HEK293 (cell line): ENCODE measurements at regions not wholly inside any gene's neighbourhood (a gene's known extent, or its start where the extent isn't known, plus 50 kb on each side); places are given as distances from the start of the nearest gene placed in this dataset.

Source experiments
- CTCF ChIP-seq: fragments of 450-650 bp; formaldehyde crosslinking; IDR thresholded peaks from 2 replicates; pipeline ENCODE4 v1.5.1; 2016; ENCODE audit warnings: missing biosample characterization, missing genetic modification characterization
- PBX3 ChIP-seq: sonication (generic); formaldehyde crosslinking; IDR thresholded peaks from 2 replicates; pipeline ENCODE4 v1.8.1; 2022; ENCODE audit warnings: mild to moderate bottlenecking, moderate library complexity, missing genetic modification reagents
- SP2 ChIP-seq: fragments of 450-650 bp; formaldehyde crosslinking; IDR thresholded peaks from 2 replicates; pipeline ENCODE4 v1.5.1; 2016; ENCODE audit warnings: missing biosample characterization, missing genetic modification characterization
- ZBTB10 ChIP-seq: fragments of 450-650 bp; formaldehyde crosslinking; IDR thresholded peaks from 2 replicates; pipeline ENCODE4 v1.5.1; 2016; ENCODE audit warnings: missing biosample characterization, missing genetic modification characterization
- ZNF10 ChIP-seq: fragments of 450-650 bp; formaldehyde crosslinking; IDR thresholded peaks from 2 replicates; pipeline ENCODE4 v1.5.1; 2017; ENCODE audit warnings: missing biosample characterization, missing genetic modification characterization
- ZNF121 ChIP-seq: fragments of 450-650 bp; formaldehyde crosslinking; IDR thresholded peaks from 2 replicates; pipeline ENCODE4 v1.5.1; 2016; ENCODE audit warnings: missing biosample characterization, missing genetic modification characterization
- ZNF138 ChIP-seq: fragments of 450-650 bp; formaldehyde crosslinking; IDR thresholded peaks from 2 replicates; pipeline ENCODE4 v1.5.1; 2016; ENCODE audit warnings: missing biosample characterization, missing genetic modification characterization, borderline replicate concordance
- ZNF174 ChIP-seq: fragments of 450-650 bp; formaldehyde crosslinking; IDR thresholded peaks from 2 replicates; pipeline ENCODE4 v1.5.0; 2017; ENCODE audit warnings: missing biosample characterization, mild to moderate bottlenecking, missing genetic modification characterization
- ZNF18 ChIP-seq: fragments of 450-650 bp; formaldehyde crosslinking; IDR thresholded peaks from 2 replicates; pipeline ENCODE4 v1.5.1; 2016; ENCODE audit warnings: missing biosample characterization, missing genetic modification characterization
- ZNF274 ChIP-seq, 2 experiments: fragments of 200-500 bp in 1 of 2; fragments of 450-650 bp in 1 of 2; sonication (Bioruptor generic) in 1 of 2; formaldehyde crosslinking in 1 of 2; IDR thresholded peaks; 2 replicates each; pipeline versions ENCODE4 v1.5.1 to v1.6.1; 2014 to 2016; ENCODE audit warnings: borderline replicate concordance in 1 of 2, inconsistent platforms in 1 of 2, low read length in 1 of 2, missing biosample characterization in 1 of 2, missing genetic modification characterization in 1 of 2
- ZNF513 ChIP-seq: fragments of 450-650 bp; IDR thresholded peaks from 2 replicates; pipeline ENCODE4 v1.5.1; 2018; ENCODE audit warnings: missing biosample characterization, missing genetic modification characterization
- ZNF670 ChIP-seq: fragments of 450-650 bp; formaldehyde crosslinking; IDR thresholded peaks from 2 replicates; pipeline ENCODE4 v1.5.1; 2016; ENCODE audit warnings: missing biosample characterization, missing genetic modification characterization, low read depth

GRCh38 chr9:126156898-126157297, 169.7 kb upstream of the MVB12B start:
- TF ChIP-seq CTCF (tag by site-specific recombination) (no peak), ZNF274 (IDR thresholded peaks at IDR 0.05; ENCODE audit: low read length) (no peak), ZNF274 (tag by site-specific recombination; IDR thresholded peaks at IDR 0.05; ENCODE audit: borderline replicate concordance) (no peak), ZNF121 (no peak), ZNF670 (tag by site-specific recombination) (no peak), ZNF18 (tag by site-specific recombination) (no peak), PBX3 (no peak), ZNF10 (tag by site-specific recombination) (no peak), ZBTB10 (tag by site-specific recombination) (no peak), ZNF174 (tag by site-specific recombination) (no peak), ZNF138 (tag by site-specific recombination) (no peak), ZNF513 (tag by site-specific recombination) (no peak), SP2 (tag by site-specific recombination) (no peak)
